ENCODE measurements at regions not wholly inside any gene's neighbourhood (a gene's known extent, or its start where the extent isn't known, plus 50 kb on each side); places are given as distances from the start of the nearest gene placed in this dataset.

GRCh38 chr2:238507836-238508235, 81.1 kb downstream of the ASB1 start:
- Histone ChIP-seq H3K9ac (ENCODE audit: low read depth, low read length) (no peak overlapping the region), H3K4me3 (ENCODE audit: low read depth in 1 of 2, low read length in 2 of 2) (no peak overlapping the region), H4K20me1 (ENCODE audit: insufficient read depth, low read length) (no peaks in the 10 kb centered on the region; the same call in 1 of the 2 replicates), H3K9me3 (ENCODE audit: insufficient read depth, low read length, severe bottlenecking) (no peaks in the 10 kb centered on the region), H3K4me1 (ENCODE audit: insufficient read depth, low read length) (no peaks in the 10 kb centered on the region), H3K27ac (ENCODE audit: low read length) (no peak overlapping the region), H3K79me2 (ENCODE audit: insufficient read depth, low read length) (no peaks in the 10 kb centered on the region), H3K27me3 (ENCODE audit: insufficient read depth, low read length, poor library complexity) (peaks cover 13% of the 10 kb centered on the region), H3K4me2 (ENCODE audit: insufficient read depth, low read length) (no peak overlapping the region), H3K36me3 (ENCODE audit: insufficient read depth, low read length) (no peaks in the 10 kb centered on the region), H2AFZ (ENCODE audit: low read depth, low read length) (no peak overlapping the region)
- DNase-seq, result no peak
- no peak for ATAC-seq (ENCODE audit: insufficient read depth, low read depth)
- no peak for TF ChIP-seq CTCF (IDR thresholded peaks at IDR 0.05; ENCODE audit: borderline replicate concordance, extremely low read depth, low read length, poor library complexity, severe bottlenecking)

- Histone ChIP-seq H3K4me2 (ENCODE audit: insufficient read depth, low read length) (no peak overlapping the region), H2AFZ (ENCODE audit: low read depth, low read length) (no peak overlapping the region), H3K27me3 (ENCODE audit: insufficient read depth, low read length, poor library complexity) (peaks cover 13% of the 10 kb centered on the region), H3K27ac (ENCODE audit: low read length) (no peak overlapping the region), H3K4me3 (ENCODE audit: low read depth in 1 of 2, low read length in 2 of 2) (no peak overlapping the region), H3K9me3 (ENCODE audit: insufficient read depth, low read length, severe bottlenecking) (no peaks in the 10 kb centered on the region), H3K79me2 (ENCODE audit: insufficient read depth, low read length) (no peaks in the 10 kb centered on the region), H3K9ac (ENCODE audit: low read depth, low read length) (no peak overlapping the region), H3K36me3 (ENCODE audit: insufficient read depth, low read length) (no peaks in the 10 kb centered on the region), H4K20me1 (ENCODE audit: insufficient read depth, low read length) (no peaks in the 10 kb centered on the region; the same call in 1 of the 2 replicates), H3K4me1 (ENCODE audit: insufficient read depth, low read length) (no peaks in the 10 kb centered on the region)
- no peak for TF ChIP-seq EZH2 (IDR thresholded peaks at IDR 0.05; ENCODE audit: borderline replicate concordance, low read depth, low read length, severe bottlenecking)
- TF ChIP-seq CTCF (IDR thresholded peaks at IDR 0.05; ENCODE audit: borderline replicate concordance, extremely low read depth, low read length, poor library complexity, severe bottlenecking), result no peak
- DNase-seq (no peak), ATAC-seq (ENCODE audit: insufficient read depth, low read depth) (no peak)
These were observed 82.6 kb downstream of the ASB1 start for GRCh38 chr2:238509151-238509835.

- H3K9me3 ChIP-seq (ENCODE audit: insufficient read depth, low read length, severe bottlenecking), result no peaks in the 10 kb centered on the region
- ATAC-seq (ENCODE audit: insufficient read depth, low read depth) (no peak), DNase-seq (no peak)
- H3K27me3 ChIP-seq (ENCODE audit: insufficient read depth, low read length, poor library complexity), result peaks cover 13% of the 10 kb centered on the region
- H3K4me2 ChIP-seq (ENCODE audit: insufficient read depth, low read length), result no peak overlapping the region
- TF ChIP-seq CTCF (IDR thresholded peaks at IDR 0.05; ENCODE audit: borderline replicate concordance, extremely low read depth, low read length, poor library complexity, severe bottlenecking) (no peak), EZH2 (IDR thresholded peaks at IDR 0.05; ENCODE audit: borderline replicate concordance, low read depth, low read length, severe bottlenecking) (no peak)
- H3K9ac ChIP-seq (ENCODE audit: low read depth, low read length), result no peak overlapping the region
- H2AFZ ChIP-seq (ENCODE audit: low read depth, low read length), result no peak overlapping the region
- no peaks in the 10 kb centered on the region; the same call in 1 of the 2 replicates for H4K20me1 ChIP-seq (ENCODE audit: insufficient read depth, low read length)
- H3K27ac ChIP-seq (ENCODE audit: low read length), result no peak overlapping the region
- no peaks in the 10 kb centered on the region for H3K4me1 ChIP-seq (ENCODE audit: insufficient read depth, low read length)
- H3K4me3 ChIP-seq (ENCODE audit: low read depth in 1 of 2, low read length in 2 of 2), result no peak overlapping the region
- no peaks in the 10 kb centered on the region for H3K79me2 ChIP-seq (ENCODE audit: insufficient read depth, low read length)
- no peaks in the 10 kb centered on the region for H3K36me3 ChIP-seq (ENCODE audit: insufficient read depth, low read length)
These were observed 83.2 kb downstream of the ASB1 start for GRCh38 chr2:238509903-238510302.

All from DND-41 (cell line).